ENCODE measurements at regions not wholly inside any gene's neighbourhood (a gene's known extent, or its start where the extent isn't known, plus 50 kb on each side); places are given as distances from the start of the nearest gene placed in this dataset.

- TF ChIP-seq, protein P1, sequence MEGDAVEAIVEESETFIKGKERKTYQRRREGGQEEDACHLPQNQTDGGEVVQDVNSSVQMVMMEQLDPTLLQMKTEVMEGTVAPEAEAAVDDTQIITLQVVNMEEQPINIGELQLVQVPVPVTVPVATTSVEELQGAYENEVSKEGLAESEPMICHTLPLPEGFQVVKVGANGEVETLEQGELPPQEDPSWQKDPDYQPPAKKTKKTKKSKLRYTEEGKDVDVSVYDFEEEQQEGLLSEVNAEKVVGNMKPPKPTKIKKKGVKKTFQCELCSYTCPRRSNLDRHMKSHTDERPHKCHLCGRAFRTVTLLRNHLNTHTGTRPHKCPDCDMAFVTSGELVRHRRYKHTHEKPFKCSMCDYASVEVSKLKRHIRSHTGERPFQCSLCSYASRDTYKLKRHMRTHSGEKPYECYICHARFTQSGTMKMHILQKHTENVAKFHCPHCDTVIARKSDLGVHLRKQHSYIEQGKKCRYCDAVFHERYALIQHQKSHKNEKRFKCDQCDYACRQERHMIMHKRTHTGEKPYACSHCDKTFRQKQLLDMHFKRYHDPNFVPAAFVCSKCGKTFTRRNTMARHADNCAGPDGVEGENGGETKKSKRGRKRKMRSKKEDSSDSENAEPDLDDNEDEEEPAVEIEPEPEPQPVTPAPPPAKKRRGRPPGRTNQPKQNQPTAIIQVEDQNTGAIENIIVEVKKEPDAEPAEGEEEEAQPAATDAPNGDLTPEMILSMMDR (IDR thresholded peaks at IDR 0.05; ENCODE audit: control extremely low read depth in 1 of 3, insufficient read depth in 1 of 3, low read depth in 1 of 3, low read length in 3 of 3), result no peak
- TF ChIP-seq POLR2AphosphoS5 (IDR thresholded peaks at IDR 0.05; ENCODE audit: low read depth, low read length) (no peak), POLR2A (IDR thresholded peaks at IDR 0.05; ENCODE audit: control extremely low read depth in 1 of 2, low read depth in 2 of 2, low read length in 2 of 2) (no peak), TAF1 (IDR thresholded peaks at IDR 0.05; ENCODE audit: low read depth, low read length) (no peak), EP300 (IDR thresholded peaks at IDR 0.05; ENCODE audit: borderline replicate concordance in 1 of 2, low read depth in 2 of 2, low read length in 2 of 2) (no peak), RAD21 (IDR thresholded peaks at IDR 0.05 in 1 of 2, conservative IDR thresholded peaks at IDR 0.05 in 1 of 2; ENCODE audit: low read depth in 2 of 2, low read length in 2 of 2) (no peak), CREB1 (IDR thresholded peaks at IDR 0.05) (no peak), CHD2 (IDR thresholded peaks at IDR 0.05; ENCODE audit: low read length) (no peak), SP1 (IDR thresholded peaks at IDR 0.05; ENCODE audit: low read depth, low read length) (no peak), KDM5A (IDR thresholded peaks at IDR 0.05; ENCODE audit: low read length) (no peak), SP4 (IDR thresholded peaks at IDR 0.05; ENCODE audit: low read length) (no peak), SP2 (IDR thresholded peaks at IDR 0.05; ENCODE audit: low read length) (no peak)
These were observed 763.1 kb downstream of the TAF11L14 start for GRCh38 chr5:18397371-18397770.

Measured in H1 (cell line).